GM12864 (cell line): ENCODE measurements at regions not wholly inside any gene's neighbourhood (a gene's known extent, or its start where the extent isn't known, plus 50 kb on each side); places are given as distances from the start of the nearest gene placed in this dataset.

Source experiments
- DNase-seq: peaks from one replicate; pipeline ENCODE4 v3.0.0-alpha.2; 2011; ENCODE audit warnings: low read depth
- H3K4me3 ChIP-seq: 2 replicates; pipeline ENCODE4 v1.5.1; 2011; ENCODE audit warnings: mild to moderate bottlenecking, low read depth, low read length, control low read depth
- TF ChIP-seq, protein P1 (sequence below): IDR thresholded peaks from 2 replicates; pipeline ENCODE4 v1.5.1; 2011; ENCODE audit warnings: low read depth, mild to moderate bottlenecking, moderate library complexity, low read length, control low read depth, inconsistent platforms; ENCODE audit errors: missing control alignments

DNA sequence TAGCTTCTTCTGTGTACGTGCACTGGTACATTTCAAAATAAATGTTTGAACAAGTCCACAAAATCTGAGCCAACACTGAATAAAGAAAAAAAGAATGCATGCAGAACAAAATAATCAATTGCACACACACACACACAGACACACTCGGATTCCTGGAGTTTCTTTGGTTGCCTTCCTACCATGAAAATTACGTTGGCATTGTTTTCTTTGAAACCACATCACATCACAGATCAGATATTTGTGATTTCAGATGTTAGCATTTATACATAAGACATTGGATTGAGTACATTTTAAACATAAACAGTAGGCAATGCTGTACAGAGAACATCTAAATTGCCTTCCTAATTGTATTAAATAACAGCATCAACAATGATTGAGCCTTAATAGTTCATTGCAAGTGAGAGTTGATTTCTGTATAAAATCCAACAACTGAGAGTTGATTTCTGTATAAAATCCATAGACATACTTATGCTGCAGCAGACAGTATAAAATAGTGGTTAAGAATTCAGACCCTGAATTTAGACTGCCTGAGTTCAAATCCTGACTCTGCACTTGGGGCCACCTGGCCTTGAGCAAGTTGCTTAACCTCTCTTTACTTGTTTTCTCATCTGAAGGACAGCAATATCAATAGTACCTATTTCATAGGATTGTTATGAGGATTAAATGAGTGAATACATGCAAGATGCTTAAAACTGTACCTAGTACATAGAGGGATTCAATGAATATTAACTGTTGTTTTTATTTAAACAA, 101.7 kb upstream of the IFNE start:
- no peak overlapping the region for H3K4me3 ChIP-seq
- DNase-seq, result no peak
- TF ChIP-seq, protein P1, sequence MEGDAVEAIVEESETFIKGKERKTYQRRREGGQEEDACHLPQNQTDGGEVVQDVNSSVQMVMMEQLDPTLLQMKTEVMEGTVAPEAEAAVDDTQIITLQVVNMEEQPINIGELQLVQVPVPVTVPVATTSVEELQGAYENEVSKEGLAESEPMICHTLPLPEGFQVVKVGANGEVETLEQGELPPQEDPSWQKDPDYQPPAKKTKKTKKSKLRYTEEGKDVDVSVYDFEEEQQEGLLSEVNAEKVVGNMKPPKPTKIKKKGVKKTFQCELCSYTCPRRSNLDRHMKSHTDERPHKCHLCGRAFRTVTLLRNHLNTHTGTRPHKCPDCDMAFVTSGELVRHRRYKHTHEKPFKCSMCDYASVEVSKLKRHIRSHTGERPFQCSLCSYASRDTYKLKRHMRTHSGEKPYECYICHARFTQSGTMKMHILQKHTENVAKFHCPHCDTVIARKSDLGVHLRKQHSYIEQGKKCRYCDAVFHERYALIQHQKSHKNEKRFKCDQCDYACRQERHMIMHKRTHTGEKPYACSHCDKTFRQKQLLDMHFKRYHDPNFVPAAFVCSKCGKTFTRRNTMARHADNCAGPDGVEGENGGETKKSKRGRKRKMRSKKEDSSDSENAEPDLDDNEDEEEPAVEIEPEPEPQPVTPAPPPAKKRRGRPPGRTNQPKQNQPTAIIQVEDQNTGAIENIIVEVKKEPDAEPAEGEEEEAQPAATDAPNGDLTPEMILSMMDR, result no peak

DNA sequence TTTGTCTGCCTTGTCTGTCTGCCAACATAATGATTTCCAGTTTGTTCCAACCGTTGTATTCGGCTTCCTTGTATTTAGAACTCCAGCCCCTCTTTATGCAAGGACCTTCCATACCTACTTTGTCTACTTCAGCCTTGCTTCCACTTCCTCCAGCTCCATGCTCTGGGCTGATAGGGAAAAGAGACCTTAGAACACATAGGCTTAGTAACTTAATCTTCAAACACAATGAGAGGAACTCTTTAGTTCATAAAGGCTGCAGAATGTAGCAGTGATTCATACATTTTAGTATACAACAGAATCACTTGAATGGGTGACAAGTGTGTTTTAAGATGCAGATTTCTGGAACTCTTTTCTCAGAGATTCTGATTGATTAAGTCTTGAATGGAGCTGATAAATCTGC, 102.8 kb upstream of the IFNE start:
- no peak overlapping the region for H3K4me3 ChIP-seq
- TF ChIP-seq, protein P1, result no peak
- no peak for DNase-seq

DNA sequence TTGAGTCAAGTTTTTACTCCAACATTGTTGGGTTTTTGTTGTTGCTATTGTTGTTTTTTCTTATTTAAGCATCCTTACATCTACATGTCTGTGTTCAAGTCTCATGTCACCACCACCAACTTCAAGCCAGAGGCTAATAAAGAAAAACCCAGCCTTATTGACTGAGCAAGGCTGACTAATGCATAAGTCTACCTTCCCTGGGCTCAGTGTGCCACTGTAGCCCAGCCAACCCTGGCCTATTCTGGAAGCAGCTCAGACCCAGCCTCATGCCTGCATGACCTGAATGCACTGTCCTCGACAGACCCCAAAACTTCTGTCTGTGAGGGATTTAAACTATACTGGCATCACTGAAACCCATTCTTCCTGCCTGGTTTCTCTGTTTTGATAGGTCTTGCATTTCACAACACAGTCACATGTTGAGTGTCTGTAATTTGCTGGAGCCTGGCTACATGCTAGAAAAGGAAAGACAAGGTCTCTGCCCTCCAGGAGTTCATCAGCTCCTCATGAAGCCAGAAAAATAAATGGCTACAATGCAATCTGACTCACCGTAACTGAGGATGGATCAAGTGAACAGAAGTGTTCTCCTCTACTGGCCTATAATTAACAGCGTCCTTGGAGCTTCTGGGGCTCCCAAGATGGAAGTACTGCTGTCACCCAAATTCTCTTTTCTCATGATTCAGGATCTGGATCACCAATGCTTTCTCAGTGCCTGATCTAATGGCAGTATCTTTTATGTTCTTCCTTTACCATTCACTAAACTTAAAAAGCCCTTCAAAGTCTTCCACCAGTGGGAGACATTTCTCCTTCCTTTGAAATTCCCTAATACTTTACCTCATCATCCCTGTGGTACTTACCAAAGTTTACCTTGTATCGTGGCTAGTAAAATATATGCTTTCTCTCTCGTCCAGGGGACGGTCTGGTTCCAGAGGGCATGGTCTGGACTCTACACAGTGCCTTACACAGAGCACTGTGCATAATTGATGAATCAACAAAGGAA, 103.9 kb upstream of the IFNE start:
- TF ChIP-seq, protein P1, result no peak
- H3K4me3 ChIP-seq, result no peak overlapping the region
- no peak for DNase-seq

DNA sequence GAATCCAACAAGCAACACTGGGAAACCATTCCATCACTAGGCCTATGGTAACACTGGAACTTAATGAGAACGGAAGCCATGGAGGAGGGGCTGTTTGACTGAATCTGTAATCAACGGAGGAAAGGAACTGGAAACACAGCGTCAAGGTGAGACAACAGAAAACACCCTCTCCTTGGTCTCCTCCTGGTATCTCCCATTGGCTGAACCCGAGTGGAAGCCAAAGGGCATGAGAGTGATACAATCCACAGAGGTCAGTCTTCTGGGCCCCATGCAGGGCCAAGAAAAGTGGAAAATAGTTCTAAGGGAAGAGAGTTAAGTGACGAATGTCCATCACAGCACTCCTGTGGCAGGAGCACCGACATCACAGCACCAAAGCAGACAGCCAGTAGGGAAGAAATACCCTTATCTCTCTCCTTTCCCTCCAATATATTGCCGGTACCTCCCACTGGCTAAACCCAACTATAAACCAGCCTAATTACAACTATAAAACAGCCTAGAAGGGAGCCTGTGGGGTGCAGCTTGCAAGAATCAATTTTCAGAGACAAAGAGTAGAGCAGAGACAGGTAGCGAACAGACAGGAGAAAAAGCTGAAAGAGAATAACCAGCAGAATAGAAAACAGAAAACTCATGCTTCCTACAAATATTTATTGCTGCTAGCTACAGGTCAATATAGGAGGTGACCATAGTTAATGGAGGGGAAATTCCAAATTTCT, 107.4 kb upstream of the IFNE start:
- DNase-seq, result no peak
- TF ChIP-seq, protein P1, result no peak
- no peak overlapping the region for H3K4me3 ChIP-seq

DNA sequence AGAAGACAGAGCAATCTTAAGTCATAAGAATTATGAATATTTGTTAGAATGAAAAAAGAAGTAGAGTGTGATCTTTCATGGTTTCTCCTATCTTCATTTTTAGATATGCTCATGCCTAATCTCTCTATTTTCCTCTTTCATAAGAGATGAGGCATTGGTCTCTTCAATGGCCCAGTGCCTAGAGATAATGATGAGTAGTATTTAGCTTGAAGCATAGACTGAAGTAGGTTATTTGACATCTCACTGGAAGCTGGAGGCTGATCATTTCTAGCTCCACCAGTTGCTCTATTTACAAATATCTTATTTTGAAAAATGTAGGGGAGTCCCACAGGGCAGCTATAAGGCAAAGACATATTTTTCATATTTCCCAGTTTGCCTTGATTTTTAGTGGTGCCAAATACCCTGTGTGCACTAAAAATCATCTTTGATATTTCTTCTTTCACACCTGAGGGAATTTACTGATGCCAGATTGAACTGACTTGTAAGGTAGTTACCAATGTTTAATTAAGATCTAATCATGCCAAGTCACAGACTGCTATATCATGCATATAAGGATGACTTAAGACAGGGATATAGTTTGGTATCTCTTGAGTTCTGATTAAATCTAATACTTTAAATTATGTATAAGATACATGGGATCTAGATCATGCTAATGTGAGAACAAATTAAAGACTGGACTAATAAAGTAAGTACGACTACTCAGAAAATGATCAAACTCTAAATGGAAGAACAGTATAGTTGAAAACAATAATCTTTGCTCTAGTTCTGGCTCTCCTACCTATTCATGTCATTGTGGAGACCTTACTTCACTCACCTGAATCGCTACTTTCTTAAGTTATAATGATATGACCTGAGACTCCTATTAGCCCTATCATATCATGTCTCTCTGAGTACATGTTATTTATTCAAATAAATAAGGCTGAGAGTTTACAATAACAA, 108.2 kb upstream of the IFNE start:
- DNase-seq, result no peak
- no peak overlapping the region for H3K4me3 ChIP-seq
- TF ChIP-seq, protein P1, result no peak
